HG03354 (cell line): ENCODE measurements at regions not wholly inside any gene's neighbourhood (a gene's known extent, or its start where the extent isn't known, plus 50 kb on each side); places are given as distances from the start of the nearest gene placed in this dataset.

ENCODE experiments used
- ATAC-seq: cut with Tn5 transposase; IDR thresholded peaks from one replicate; pipeline ENCODE4 v1.9.1; 2021; ENCODE audit warnings: mild to moderate bottlenecking; ENCODE audit not compliant: unreplicated experiment, poor library complexity, severe bottlenecking

DNA sequence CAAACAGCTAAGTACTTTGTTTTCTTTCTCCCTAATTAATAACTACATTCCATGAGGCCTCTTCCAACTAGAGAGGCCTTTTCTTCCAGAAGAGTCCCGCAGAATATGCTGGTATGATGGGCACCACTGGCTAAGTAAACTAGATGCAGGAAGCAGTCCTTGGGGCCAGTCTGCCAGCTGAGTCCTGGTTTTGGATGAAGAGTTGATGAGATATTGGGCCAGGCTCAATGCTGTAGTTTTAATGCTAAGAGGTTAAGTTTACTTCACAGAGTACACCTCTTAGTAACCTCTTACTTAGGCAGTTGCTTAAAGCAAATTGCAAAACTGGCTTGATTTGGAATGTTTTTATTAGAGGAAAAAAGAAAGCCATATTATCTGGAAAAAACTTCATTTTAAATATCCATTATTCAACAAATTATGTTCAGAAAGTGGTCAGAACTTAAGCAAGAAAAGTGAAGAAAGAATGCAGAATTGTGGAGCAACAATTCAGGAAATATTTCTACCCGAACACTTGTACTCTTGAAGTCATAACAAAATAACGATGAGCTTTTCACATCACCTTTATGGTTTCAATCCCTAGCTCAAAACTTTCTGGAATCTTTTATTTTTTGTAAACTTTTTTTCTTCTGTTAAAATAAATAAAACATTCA, 178.4 kb upstream of the CDIN1 start:
- ATAC-seq: no peak

DNA sequence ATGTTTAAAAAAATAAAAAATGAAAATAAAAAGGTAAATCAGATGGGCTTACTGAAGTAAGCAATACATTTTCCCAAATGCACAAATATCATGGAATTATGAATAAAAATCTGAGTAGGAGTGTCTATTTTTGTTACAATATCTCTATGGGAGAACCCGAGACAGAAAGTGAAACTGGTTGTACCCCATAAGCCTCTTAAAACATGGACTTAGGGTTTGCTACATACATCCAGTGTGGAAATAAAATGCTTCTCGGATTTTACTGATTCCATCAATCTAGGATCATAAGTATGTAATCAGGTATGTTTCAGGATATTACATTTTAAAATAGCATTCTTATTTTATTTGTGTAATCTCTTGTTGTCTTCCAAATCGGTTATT, 177.8 kb upstream of the CDIN1 start:
- no peak for ATAC-seq

DNA sequence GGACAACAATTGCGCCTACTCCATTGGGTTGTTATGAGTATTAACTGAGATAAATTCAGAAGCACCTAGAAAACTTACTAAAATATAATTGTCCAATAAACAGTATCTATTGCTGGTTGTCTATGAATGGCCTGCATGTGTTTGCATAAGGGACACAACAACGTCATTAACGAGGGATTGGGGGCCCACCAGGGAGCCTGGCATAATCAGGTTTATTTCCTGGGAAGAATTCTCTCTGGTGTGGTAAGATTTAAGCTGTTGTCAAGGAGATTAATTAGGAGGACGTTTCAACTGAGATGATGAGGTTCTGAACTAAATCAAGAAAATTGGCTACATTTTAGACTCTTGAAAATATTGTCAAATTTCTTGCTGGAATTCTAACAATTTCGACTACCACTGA, 176.1 kb upstream of the CDIN1 start:
- ATAC-seq: no peak

DNA sequence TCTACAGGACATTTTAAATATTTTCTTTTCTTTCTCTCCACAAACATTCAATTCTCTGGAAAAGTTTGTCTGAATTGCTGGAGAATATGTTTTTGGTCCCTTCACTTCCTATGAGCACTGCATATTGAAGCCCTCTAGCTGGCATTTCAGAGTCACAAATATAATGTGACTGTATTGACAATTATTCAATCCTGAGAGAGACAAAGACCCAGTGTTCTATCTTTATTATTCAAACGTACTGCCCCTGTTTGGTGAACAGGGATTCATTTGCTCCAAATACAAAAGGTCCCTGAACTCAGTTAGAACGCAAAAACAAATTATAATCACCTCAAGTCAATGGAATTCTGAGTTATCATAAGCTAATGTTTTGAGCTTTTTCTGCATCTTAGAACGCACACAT, 173.1 kb upstream of the CDIN1 start:
- ATAC-seq: no peak

DNA sequence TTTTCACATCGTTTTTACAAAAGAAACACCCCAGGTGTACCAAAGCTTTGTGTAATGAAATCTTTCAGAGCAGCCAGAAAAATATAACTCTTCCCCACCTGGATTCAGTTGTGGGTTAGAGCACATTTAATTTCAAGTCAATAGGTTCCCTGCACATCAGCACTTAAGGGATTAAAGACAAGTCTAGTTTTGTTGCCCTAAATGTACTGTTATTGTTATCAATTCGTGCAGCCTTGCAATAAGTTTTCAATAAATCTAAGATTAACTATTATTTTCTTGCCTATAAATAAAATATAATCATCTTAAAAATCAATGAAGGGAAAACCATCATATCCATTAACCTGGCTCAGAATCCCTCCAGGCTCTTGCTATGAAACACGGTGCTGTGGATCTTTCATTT, 172.5 kb upstream of the CDIN1 start:
- ATAC-seq: no peak

DNA sequence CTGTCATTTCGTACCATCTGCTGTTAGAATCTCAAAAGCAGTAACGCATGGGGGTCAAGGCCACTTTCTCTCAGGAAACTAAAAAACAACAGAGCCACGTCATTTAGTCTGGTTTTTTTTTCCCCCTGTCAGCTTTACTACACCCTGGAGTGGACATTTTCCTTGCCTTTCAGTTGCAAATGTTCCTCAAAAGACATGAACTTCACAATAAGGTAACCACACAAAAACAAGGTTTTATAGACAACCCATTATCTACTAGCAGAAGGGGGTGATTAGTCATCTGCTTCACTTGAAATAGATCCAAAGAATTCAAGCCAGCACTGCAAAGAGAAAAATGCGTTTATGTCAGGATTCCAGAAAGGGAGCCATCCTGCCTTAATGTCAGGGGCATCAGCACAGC, 171.8 kb upstream of the CDIN1 start:
- no peak for ATAC-seq

DNA sequence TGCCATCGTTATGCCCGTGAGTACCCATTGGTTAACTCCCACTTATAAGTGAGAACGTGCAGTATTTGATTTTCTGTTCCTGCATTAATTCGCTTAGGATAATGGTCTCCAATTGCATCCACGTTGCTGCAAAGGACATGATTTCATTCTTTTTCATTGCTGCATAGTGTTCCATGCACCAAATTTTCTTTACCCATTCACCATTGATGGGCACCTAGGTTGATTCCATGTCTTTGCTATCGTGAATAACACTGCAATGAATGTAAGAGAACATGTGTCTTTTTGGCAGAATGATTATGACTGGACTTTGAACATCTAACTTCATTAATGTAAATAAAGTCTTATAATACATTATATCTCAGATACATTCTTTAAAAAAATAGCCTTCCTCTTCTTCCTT, 169.6 kb upstream of the CDIN1 start:
- no peak for ATAC-seq

DNA sequence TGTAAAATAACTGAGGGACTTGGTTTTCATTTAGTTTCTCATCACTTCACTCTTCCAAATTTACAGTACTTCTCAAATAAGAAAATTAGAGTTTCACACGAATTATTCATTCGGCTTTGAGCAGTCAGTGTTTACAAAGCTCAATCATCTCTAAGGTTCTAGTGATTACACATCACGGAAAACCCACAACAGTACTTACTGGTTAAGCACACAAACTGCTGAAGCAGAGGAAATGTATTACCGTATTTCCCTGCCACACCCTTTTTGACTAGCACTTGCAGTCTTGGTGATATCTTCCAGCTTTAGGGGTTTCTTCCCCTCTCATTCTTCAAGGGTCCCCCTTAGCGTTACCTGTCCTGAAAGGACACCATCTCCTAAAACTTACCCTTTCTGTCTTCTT, 164.8 kb upstream of the CDIN1 start:
- no peak for ATAC-seq

DNA sequence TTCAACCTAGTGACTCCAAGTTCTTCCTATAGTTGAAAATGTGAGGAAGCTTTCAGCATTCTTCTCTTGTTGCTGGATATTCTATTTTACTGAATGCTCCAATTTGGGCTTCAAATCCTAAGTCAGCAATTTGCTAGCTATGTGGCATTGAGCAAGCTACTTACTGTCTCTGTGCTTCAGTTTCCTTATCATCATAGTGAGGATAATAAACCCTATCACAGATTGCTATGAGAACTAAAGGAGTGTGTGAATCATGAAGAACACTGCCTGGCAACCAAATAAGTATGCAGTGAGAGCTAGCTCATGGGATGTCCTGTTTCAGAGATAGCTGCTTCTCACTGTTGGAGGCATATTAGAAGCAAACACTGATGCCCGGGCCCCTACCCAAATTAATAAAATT, 163.8 kb upstream of the CDIN1 start:
- no peak for ATAC-seq

DNA sequence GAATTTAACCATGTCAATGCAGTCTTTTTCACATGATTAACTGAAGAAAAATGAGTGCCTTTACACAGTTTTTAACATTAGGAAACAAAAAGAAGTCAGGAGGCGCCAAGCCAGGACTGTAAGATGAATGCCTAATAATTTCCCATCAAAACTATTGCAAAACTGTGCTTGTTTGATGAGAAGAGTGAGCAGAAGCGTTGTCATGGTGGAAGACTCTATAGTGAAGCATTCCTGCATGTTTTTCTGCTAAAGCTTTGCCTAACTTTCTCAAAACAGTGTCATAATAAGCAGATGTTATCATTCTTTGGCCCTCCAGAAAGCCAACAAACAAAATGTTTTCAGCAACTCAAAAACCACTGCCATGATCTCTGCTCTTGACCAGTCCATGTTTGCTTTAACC, 156.8 kb upstream of the CDIN1 start:
- ATAC-seq: no peak

DNA sequence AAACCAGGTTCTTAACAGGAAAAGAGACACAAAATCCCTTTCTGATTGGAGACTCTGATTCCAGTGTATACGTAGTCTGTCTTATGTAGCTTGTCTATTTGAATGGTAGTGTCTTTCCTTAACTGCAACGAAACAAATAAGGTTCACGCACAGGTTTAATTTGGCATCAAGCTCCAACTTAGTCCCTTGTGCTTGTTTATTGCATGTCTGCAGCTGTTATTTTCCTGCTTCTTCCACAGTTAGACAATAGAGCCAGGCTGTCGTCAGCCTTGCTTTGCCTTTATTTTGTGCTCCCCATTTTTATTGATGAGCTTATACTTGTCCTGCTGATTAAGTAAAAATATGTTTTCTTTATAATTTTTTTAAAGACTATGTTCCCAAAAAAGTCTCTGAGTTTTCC, 152.7 kb upstream of the CDIN1 start:
- ATAC-seq: no peak

DNA sequence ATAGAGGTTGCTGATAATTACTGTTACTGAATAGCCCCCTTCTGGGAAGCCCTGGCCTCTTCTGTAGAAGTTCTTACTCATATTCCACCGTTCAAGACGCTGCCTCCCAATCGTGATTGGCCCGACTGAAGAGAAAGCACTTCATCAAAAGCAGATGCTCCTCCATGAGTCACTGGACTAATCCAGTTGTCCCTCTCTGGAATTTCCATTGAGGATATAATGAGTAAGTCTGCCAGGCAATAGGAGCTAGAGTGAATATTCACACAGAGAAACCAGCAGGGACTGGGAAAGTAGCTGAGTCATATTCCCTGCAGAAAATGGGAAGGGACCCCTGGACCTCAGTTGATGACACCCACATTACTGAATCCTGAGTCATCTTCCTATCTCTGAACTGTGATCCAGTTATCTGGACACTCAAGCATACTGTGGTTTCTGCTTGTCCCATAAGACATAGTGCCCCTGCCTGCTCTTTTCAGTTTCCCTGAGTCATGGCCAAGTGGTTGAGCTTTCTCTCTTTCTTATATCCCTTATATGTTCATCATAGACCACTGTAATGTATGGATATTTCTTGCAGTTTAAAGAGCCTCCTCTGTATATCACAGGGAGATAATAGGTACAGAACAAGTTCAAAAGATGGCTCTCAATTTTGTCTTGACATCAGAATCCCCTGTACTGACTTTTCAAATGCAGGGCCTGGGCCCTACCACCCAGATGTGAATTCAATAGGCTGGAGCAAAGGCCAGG, 151.2 kb upstream of the CDIN1 start:
- ATAC-seq: no peak

DNA sequence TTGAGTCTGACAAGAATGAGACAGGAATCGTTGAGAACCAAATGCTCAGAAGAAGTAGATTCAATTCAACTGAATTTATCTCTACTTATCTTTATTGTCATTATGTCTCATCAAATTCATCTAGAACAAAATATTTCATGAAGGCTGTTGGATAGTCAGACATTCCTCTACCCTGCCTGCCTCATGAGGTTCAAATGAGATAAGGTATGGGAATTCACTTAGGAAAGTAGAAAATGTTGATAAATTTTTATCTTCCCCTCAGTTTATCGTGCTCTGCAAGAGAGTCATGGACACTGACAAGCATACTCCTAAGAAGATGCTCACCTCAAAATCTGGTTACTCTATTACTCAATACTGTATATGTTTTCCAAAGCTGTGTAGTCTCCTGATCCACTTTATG, 149.7 kb upstream of the CDIN1 start:
- no peak for ATAC-seq

DNA sequence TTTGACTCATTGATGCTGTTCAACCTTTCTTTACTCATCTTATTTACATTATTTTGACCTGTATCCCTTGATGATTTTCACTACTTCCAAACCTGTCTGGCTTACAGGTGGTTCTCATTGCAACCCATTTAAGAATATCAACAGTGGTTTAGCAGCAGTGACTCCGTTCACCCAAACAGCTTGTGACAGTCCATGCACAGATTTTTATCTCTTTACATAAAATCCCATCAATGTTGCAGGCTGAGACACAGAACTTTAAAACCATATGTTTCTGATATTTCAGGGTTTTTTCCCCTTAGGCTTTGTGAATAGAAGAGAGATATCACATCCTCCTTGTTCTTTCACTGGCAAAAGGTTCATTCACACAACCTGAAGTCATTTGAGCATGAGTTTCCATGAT, 149.1 kb upstream of the CDIN1 start:
- ATAC-seq: no peak

DNA sequence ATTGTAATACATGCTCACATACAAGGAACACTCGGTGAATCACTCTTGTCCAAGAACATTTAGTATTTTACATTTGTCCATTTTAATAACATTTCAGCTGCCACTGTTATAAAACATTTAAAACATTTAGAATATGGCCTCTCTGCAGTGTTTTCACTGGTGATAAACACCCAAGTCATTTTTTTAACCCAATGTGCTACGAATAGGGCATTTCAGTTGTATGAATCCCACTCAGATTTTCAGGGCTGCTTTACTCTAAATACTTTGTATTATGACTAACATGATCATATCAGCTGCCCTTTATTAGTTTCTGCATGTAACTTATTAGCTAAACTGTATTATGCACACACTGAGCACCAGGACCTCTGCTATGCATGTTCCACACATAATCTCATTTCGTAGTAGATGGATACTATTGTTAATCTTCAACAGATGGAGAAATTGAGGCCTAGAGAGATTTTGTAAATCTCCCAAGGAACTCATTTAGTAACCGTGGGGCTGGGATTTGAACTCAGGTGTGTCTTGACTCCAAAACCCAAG, 148.6 kb upstream of the CDIN1 start:
- no peak for ATAC-seq

DNA sequence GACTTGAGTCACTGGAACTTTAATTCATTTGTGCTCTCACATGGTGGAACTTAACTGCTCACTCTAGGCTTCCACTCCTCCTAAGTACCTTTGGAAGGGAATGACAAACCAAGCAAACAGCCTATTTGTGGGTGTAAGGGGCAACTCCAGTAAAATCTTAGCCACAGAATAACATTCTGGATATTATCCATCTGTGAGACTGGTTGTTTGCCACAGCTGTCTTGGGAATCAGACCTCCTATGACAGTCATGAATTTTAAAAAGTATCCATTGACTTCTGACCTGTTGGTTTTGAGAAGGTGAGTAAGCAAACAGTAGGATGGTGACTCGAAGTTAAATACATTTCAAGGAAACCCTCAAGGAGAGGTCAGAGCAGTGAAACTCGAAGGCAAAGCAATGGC, 147.3 kb upstream of the CDIN1 start:
- ATAC-seq: no peak

DNA sequence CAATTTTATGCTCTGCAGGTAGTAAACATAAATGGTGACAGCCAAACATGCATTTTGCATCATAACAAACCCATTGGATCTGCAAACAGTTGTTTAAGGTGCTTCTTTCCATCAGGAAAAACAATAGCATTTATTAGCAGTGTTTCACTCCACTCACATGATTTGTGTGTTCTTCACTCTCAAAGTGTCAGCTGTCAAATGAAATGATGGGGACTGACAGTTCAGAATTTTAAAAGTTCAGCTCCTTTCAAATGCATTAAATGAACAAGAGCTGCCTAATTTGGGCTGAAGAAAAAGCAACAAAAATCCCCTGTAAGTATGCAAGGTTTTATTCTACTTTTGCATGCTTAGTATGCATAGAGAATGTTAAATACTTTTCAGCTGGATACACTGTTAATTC, 145.2 kb upstream of the CDIN1 start:
- ATAC-seq: no peak

DNA sequence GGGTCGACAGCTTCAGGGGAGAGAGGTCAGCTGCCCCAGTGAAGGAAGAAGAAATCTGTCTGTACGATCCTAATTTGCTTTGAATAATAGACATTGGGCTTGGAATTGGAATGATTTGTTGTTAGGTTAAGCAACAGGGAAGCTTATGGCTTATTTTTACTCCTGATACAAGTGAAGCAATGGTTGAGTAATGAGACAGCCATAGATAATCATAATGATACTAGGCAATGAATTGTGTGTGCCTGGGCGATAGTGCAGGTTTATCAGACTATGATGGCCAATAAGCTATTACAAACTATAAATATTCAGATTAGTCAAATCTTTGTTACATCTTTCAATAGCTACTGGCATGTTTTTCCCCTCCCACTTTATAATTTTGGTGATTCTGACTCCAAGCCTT, 140.9 kb upstream of the CDIN1 start:
- no peak for ATAC-seq

DNA sequence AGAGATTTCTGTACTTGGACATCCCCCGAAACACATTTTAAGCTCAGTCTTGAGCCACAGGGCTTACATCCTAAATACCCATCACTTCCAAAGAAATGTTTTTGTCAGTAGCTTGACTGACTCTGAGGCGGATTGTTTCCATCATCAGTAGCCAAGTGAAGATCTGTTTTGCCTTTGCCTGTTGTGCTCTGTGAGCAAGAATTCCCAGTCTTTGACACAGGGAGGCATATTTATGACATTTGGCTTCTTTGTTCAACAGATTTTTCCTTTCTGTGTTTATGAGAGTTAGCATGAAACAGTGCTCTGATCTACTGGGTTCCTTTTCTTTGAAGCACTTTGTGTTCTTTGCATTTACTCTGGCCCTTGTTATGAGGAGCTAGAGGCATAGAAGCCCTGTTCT, 132.1 kb upstream of the CDIN1 start:
- no peak for ATAC-seq

DNA sequence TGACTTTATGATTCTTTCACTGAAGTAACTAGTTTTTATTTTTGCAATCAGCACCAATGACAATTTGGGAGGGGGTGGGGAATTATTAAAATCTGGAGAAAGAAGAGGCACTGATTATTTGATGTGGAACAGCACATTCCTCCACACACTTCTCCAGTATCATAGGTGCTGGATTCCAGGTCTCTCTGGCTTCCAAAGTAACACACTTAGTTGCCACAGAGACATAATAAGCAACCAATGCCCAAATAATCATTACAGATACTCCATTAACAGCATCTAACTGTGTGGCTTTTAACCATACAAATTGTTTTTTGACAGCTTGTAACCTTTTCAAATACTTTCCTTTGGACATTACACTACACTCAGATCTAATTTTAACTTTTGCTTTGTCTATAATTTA, 131.0 kb upstream of the CDIN1 start:
- no peak for ATAC-seq

DNA sequence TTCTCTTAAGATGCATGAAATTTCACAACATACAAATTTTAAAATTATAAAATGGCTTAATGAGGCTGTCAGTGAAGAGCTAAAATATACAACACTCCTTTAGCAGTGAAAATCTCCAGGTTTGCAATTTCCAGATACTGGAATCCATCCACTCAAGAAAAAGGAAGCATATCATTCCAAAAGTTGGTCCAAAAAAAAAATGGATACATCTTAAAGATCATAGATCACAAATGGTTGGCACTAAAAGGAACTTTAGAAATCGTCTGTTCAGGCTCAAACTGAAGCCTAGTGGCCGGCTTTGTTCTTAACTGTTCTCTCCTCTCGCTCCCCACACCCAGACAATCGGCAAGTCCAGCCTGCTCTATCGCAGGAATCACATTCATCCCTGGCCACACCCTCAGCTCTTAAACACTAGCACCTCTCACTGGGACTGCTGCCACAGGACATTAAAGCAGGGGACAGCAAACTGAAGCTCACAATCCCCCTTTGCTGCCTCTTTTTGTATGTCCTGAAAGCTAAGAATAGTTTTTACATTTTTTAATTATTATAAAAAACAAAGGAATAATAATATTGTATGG, 130.3 kb upstream of the CDIN1 start:
- no peak for ATAC-seq
